MCF 10A (cell line): ENCODE measurements at regions not wholly inside any gene's neighbourhood (a gene's known extent, or its start where the extent isn't known, plus 50 kb on each side); places are given as distances from the start of the nearest gene placed in this dataset.
A peak's percentile ranks its signal among the peaks of the same experiment; 100 is the strongest.

ENCODE experiments used
- BruUV-seq: library from RNA; stranded (reverse); fragments of 400-500 nt; replicated peaks from 2 replicates; lab custom pipeline; 2021; lab: Mats Ljungman, UMichigan
- CTCF ChIA-PET: fragments of 300-600 bp; sonication (Branson Sonifier 250); formaldehyde crosslinking; extraction: SDS; loops from one replicate; lab custom pipeline; 2021; ENCODE audit warnings: antibody characterized with exemption, inconsistent platforms; lab: Yijun Ruan, JAX
- POLR2A ChIA-PET: fragments of 300-600, 350-650 bp; sonication (Branson Sonifier 250); formaldehyde crosslinking; extraction: SDS; loops from one replicate; lab custom pipeline; 2020; ENCODE audit warnings: antibody characterized with exemption, inconsistent platforms; lab: Yijun Ruan, JAX
- DNase-seq: peaks from one replicate; pipeline ENCODE4 v3.0.0-alpha.2; 2018; ENCODE audit not compliant: unreplicated experiment
- H3K27ac Mint-ChIP-seq: one replicate; pipeline ENCODE4 v1.8.0; 2022; ENCODE audit warnings: mild to moderate bottlenecking, low read depth, mixed read lengths; ENCODE audit not compliant: unreplicated experiment
- H3K27me3 Mint-ChIP-seq: one replicate; pipeline ENCODE4 v1.8.0; 2022; ENCODE audit warnings: mixed read lengths; ENCODE audit not compliant: insufficient read depth, unreplicated experiment
- H3K36me3 Mint-ChIP-seq: one replicate; pipeline ENCODE4 v1.8.0; 2022; ENCODE audit warnings: mild to moderate bottlenecking, moderate library complexity, mixed read lengths; ENCODE audit not compliant: insufficient read depth, unreplicated experiment
- H3K4me1 Mint-ChIP-seq: one replicate; pipeline ENCODE4 v1.8.0; 2022; ENCODE audit warnings: mixed read lengths; ENCODE audit not compliant: insufficient read depth, unreplicated experiment
- H3K4me3 Mint-ChIP-seq: one replicate; pipeline ENCODE4 v1.8.0; 2022; ENCODE audit warnings: mild to moderate bottlenecking, moderate library complexity, mixed read lengths; ENCODE audit not compliant: unreplicated experiment
- H3K9me3 Mint-ChIP-seq: one replicate; pipeline ENCODE4 v1.8.0; 2022; ENCODE audit warnings: mixed read lengths; ENCODE audit not compliant: unreplicated experiment
- CTCF ChIP-seq: fragments of 200-600 bp; IDR thresholded peaks from one replicate; pipeline ENCODE4 v1.8.0; 2022; ENCODE audit warnings: antibody characterized with exemption, mild to moderate bottlenecking; ENCODE audit not compliant: unreplicated experiment
- intact Hi-C: fragments of 100-400 bp; cut with micrococcal nuclease; formaldehyde crosslinking; loops from 2 replicates; pipeline ENCODE4 v1.14.1; 2022

- TF ChIP-seq CTCF: no peak
- intact Hi-C loops: no loop called here
- ChIA-PET POLR2A (no interaction called here), CTCF (no interaction called here)
- no peaks in the 10 kb centered on the region for H3K27me3 Mint-ChIP-seq
- no peak overlapping the region for H3K4me3 Mint-ChIP-seq
- no peaks in the 10 kb centered on the region for H3K4me1 Mint-ChIP-seq
- no TSS peak for BruUV-seq
- H3K27ac Mint-ChIP-seq: no peak overlapping the region
- DNase-seq: no peak
- no peaks in the 10 kb centered on the region for H3K9me3 Mint-ChIP-seq
- H3K36me3 Mint-ChIP-seq: no peaks in the 10 kb centered on the region
Observed at GRCh38 chr6:91435630-91436029, 848.8 kb upstream of the MAP3K7 start.

GRCh38 chr6:91434576-91434975 lies 847.7 kb upstream of the MAP3K7 start:
- Mint-ChIP-seq H3K9me3 (no peaks in the 10 kb centered on the region), H3K4me3 (no peak overlapping the region), H3K27me3 (no peaks in the 10 kb centered on the region), H3K36me3 (no peaks in the 10 kb centered on the region), H3K27ac (no peak overlapping the region), H3K4me1 (no peaks in the 10 kb centered on the region)
- no TSS peak for BruUV-seq
- ChIA-PET POLR2A (no interaction called here), CTCF (interaction anchor here (0.6 to 1.2 kb wide), 2 partner anchors 22 to 1183 kb away, joined by 3 to 4 read pairs; no protein-coding TSS in a partner anchor)
- TF ChIP-seq CTCF: no peak
- no peak for DNase-seq
- intact Hi-C loops: no loop called here

GRCh38 chr6:91433660-91434534 lies 847.0 kb upstream of the MAP3K7 start:
- BruUV-seq: no TSS peak
- POLR2A ChIA-PET: no interaction called here
- Mint-ChIP-seq H3K4me3 (no peak overlapping the region), H3K27me3 (no peaks in the 10 kb centered on the region), H3K9me3 (no peaks in the 10 kb centered on the region), H3K27ac (no peak overlapping the region), H3K4me1 (no peaks in the 10 kb centered on the region), H3K36me3 (no peaks in the 10 kb centered on the region)
- no peak for TF ChIP-seq CTCF
- intact Hi-C loops: no loop called here
- no peak for DNase-seq
- CTCF ChIA-PET: interaction anchor here (0.6 to 1.2 kb wide), 3 partner anchors 9 to 1183 kb away, joined by 3 to 6 read pairs (median 4); no protein-coding TSS in a partner anchor

GRCh38 chr6:91428953-91429560 lies 842.2 kb upstream of the MAP3K7 start:
- H3K4me1 Mint-ChIP-seq: no peaks in the 10 kb centered on the region
- H3K27ac Mint-ChIP-seq: no peak overlapping the region
- no peaks in the 10 kb centered on the region for H3K36me3 Mint-ChIP-seq
- no peak for DNase-seq
- intact Hi-C loops: no loop called here
- ChIA-PET CTCF (interaction anchor here (0.6 to 0.7 kb wide), 2 partner anchors 25 to 792 kb away, joined by 3 to 4 read pairs; no protein-coding TSS in a partner anchor), POLR2A (no interaction called here)
- no peaks in the 10 kb centered on the region for H3K9me3 Mint-ChIP-seq
- H3K27me3 Mint-ChIP-seq: no peaks in the 10 kb centered on the region
- peak; percentile 24 for TF ChIP-seq CTCF
- no peak overlapping the region for H3K4me3 Mint-ChIP-seq
- BruUV-seq: no TSS peak
